Lower leg skin (tissue), 4 donors: ENCODE measurements at regions not wholly inside any gene's neighbourhood (a gene's known extent, or its start where the extent isn't known, plus 50 kb on each side); places are given as distances from the start of the nearest gene placed in this dataset.

Experiments
- DNase-seq, 2 donors: peaks; one replicate each; pipeline ENCODE4 v3.0.0-alpha.2; 2019; ENCODE audit warnings: low spot score in 2 of 2
- H3K4me3 ChIP-seq: fragments of 200-600 bp; sonication (generic); 2 replicates; pipeline ENCODE4 v1.5.1; 2017; ENCODE audit warnings: mild to moderate bottlenecking, low read depth; ENCODE audit not compliant: poor library complexity, severe bottlenecking
- CTCF ChIP-seq, 3 donors: fragments of 450-650 bp; IDR thresholded peaks; one replicate each; pipeline ENCODE4 v1.5.1; 2016; ENCODE audit warnings: antibody characterized with exemption in 3 of 3, mild to moderate bottlenecking in 3 of 3, moderate library complexity in 2 of 3
- POLR2A ChIP-seq, 2 donors: fragments of 450-650 bp; IDR thresholded peaks; one replicate each; pipeline ENCODE4 v1.6.1; 2016 to 2017; ENCODE audit warnings: antibody characterized with exemption in 2 of 2, mild to moderate bottlenecking in 1 of 2, moderate library complexity in 1 of 2
- WGBS, 2 donors: methylation state at CpG; one replicate each; pipeline ENCODE4 v1.1.5; 2018; 5-methylcytosine and 5-hydroxymethylcytosine counted together
- intact Hi-C: fragments of 100-400 bp; cut with DNase I; formaldehyde crosslinking; loops from one replicate; pipeline ENCODE4 v1.15.0; 2023; ENCODE audit warnings: low total_unique reads

- DNase-seq: no peak
- no peak overlapping the region for H3K4me3 ChIP-seq
- TF ChIP-seq CTCF (IDR thresholded peaks at IDR 0.05) (no peak), POLR2A (IDR thresholded peaks at IDR 0.05) (no peak)
- 89% methylated on average over 10 of the region's 10 CpGs for WGBS, 2 donors
- intact Hi-C loops: loop anchor here (10.0 kb wide), 1 partner anchor 1534 kb away; no protein-coding TSS in a partner anchor
Observed at GRCh38 chr16:6988846-6989245, 343.8 kb upstream of the RBFOX1 start.

DNA sequence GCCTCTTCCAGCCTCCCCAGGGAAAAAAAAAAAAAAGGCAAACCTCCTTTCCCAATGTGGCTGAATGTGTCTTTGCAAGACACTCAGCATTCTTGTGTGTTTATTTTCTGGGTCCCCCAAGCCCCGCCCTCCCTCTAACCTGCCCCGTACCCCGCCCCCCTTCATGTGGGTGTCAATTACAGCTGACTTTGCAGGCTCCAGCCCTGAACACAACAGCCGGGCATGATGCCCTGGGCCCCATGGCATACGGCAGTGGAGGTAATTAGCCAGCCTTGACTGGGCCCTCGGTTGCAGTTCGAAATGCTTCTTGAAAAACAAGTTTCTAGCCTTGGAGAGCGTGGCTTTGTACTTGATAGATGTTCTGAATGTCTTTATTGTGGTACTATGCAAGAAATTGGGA is 354.7 kb upstream of the RBFOX1 start:
- H3K4me3 ChIP-seq: no peak overlapping the region
- WGBS, 2 donors: 26 to 44% methylated on average over 8 of the region's 8 CpGs
- intact Hi-C loops: no loop called here
- no peak for TF ChIP-seq POLR2A (IDR thresholded peaks at IDR 0.05)
- no peak for TF ChIP-seq CTCF (IDR thresholded peaks at IDR 0.05)
- DNase-seq: no peak

DNA sequence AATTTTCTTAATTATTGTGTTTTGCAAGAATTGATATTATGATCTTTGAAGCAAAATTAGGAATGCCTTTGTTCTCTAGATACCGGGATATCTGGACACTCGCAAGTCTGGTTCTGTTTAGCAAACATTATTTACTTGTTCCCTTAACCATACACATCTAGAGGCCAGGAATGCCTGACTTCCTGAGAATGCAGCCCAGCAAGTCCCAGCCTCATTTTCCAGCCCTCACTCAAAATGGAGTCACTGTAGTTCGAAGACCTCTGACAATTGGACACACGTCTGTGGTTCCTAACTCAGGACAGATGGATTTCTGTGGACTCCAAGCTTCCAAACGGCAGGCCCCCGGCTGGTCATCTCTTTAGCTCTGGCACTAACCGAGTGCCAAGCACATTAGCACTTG is 355.4 kb upstream of the RBFOX1 start:
- TF ChIP-seq CTCF (IDR thresholded peaks at IDR 0.05) (no peak), POLR2A (IDR thresholded peaks at IDR 0.05) (no peak)
- whole genome bisulfite sequencing, 2 donors: 71% methylated on average over 7 of the region's 7 CpGs
- DNase-seq: no peak

DNA sequence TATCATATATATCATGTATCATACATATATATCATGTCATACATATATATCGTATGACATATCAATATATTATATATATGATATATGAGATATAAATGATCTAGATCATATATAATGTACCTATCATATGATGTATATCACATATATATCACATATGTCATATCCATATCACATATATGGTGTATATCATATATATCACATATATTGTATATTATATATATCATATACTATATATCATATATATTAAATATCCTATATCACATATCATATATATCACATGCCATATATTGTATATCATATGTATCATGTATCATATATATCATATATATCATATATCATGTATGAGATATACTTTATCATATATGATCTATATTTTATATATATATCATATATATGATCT is 355.9 kb upstream of the RBFOX1 start:
- H3K4me3 ChIP-seq: no peak overlapping the region
- intact Hi-C loops: no loop called here
- TF ChIP-seq CTCF (IDR thresholded peaks at IDR 0.05) (no peak), POLR2A (IDR thresholded peaks at IDR 0.05) (no peak)
- 92 to 100% methylated on average over 1 of the region's 1 CpG for WGBS, 2 donors
- no peak for DNase-seq

More for the DNA sequence above, 355.4 kb upstream of the RBFOX1 start:
- intact Hi-C loops: no loop called here
- H3K4me3 ChIP-seq: no peak overlapping the region

DNA sequence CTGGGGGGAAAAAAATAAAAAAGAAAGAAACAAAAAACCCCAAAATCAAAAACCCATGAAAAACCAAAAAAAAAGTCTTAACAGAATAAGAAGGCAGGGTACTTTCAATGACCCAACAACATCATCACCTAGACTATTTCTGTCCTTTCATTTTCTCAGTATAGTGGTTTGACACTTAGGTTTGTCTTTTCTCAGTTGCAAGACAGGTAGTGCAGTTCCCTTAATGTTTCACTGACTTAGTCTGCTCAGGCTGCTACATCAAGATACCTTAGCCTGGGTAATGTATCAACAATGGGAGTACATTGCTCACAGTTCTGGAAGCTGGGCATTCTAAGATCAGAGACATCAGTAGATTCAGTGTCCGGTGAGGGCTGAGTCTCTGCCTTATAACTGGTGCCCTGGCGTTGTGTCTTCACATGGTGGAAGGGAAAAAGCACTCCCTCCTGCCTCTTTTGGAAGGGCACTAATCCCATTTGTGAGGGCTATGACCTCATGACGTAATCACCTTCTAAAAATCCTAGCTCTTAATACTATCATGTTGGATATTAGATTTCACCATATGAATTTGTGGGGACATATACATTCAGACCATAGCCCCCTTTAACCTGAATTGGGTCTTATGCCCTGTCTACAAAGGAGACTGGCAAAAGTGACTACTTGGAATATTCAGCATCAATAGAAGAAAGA is 362.3 kb upstream of the RBFOX1 start:
- intact Hi-C loops: no loop called here
- DNase-seq: no peak
- TF ChIP-seq POLR2A (IDR thresholded peaks at IDR 0.05): no peak
- no peak for TF ChIP-seq CTCF (IDR thresholded peaks at IDR 0.05)
- 94 to 96% methylated on average over 3 of the region's 3 CpGs for WGBS, 2 donors
- H3K4me3 ChIP-seq: no peak overlapping the region

DNA sequence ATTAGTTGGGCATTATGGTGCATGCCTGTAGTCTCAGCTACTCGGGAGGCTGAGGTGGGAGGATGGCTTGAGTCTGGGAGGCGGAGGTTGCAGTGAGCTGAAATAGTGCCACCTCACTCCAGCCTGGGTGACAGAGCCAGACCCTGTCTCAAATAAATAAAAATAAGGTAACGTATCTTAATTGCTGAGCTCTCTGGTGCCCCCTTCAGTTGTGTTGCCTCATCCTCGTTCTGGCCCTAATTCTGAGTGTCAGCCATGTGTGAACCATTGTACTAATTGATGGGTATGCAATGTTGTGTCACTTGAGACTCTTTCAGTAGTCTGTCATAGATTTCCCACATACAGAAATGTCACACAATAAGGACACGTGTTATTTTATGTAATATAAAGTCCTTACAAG is 363.1 kb upstream of the RBFOX1 start:
- intact Hi-C loops: no loop called here
- no peak for TF ChIP-seq POLR2A (IDR thresholded peaks at IDR 0.05)
- no peak overlapping the region for H3K4me3 ChIP-seq
- no peak for DNase-seq
- WGBS, 2 donors: 66 to 74% methylated on average over 5 of the region's 5 CpGs
